ENCODE measurements at regions not wholly inside any gene's neighbourhood (a gene's known extent, or its start where the extent isn't known, plus 50 kb on each side); places are given as distances from the start of the nearest gene placed in this dataset.

DNA sequence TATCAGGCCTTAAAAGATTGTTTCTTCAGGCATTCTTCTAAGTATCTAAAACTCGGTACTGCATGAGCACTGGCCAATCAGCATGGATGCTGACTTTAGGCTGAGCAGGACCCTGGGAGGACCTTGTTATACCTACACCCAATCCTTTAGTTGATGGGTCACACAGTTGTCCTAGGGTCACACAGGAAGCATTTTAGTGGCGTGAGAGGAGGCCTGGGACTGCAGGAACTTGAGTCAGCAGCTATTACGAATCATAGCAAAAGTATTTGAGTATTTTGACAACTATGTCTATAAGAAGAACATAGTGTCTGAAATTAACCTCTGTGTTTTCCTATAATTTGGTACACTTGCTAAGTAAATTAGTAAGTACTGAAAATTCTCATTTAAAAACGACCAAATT, 741.4 kb downstream of the HACE1 start:
- H3K9ac ChIP-seq (ENCODE audit: insufficient read length, low read depth), result no peak overlapping the region
- no peak overlapping the region for H3K4me3 ChIP-seq (ENCODE audit: insufficient read length, low read depth)
- no peaks in the 10 kb centered on the region for H3K36me3 ChIP-seq (ENCODE audit: insufficient read depth, insufficient read length, low read length)
- no peak for DNase-seq (ENCODE audit: low read depth, low spot score)
- no peaks in the 10 kb centered on the region for H3K9me3 ChIP-seq (ENCODE audit: insufficient read depth, low read length)
- TF ChIP-seq SUZ12 (IDR thresholded peaks at IDR 0.05; ENCODE audit: extremely low read depth, insufficient read depth, insufficient read length) (no peak), YY1 (IDR thresholded peaks at IDR 0.05; ENCODE audit: insufficient read depth, insufficient read length) (no peak), ZNF274 (IDR thresholded peaks at IDR 0.05; ENCODE audit: low read depth, low read length) (no peak)
- no peaks in the 10 kb centered on the region for H3K4me1 ChIP-seq (ENCODE audit: insufficient read depth, insufficient read length)
- H3K27me3 ChIP-seq (ENCODE audit: insufficient read depth, insufficient read length), result no peaks in the 10 kb centered on the region

GRCh38 chr6:104109806-104110205, 749.9 kb downstream of the HACE1 start:
- no peak for DNase-seq (ENCODE audit: low read depth, low spot score)

DNA sequence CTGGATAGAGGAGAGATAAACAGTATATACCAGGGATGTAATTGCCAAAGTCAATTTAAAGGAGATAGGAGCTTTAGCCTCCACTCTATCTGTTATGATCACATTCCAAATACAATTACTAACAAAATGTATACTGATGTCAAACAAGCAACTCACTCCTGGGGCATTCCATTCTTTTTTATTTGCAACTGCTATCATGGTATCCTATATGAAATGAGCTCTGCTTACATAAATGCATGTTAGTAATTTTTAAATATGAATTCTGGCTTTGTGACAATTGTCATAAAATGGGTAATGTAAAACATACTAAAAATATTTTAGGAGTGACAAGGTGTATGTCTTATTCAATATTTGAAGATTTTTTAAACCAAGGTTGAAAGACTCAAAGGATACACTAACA, 751.1 kb downstream of the HACE1 start:
- no peak for DNase-seq (ENCODE audit: low read depth, low spot score)

More at GRCh38 chr6:104109806-104110205, 749.9 kb downstream of the HACE1 start:
- Histone ChIP-seq H3K4me3 (ENCODE audit: insufficient read length, low read depth) (no peak overlapping the region), H3K27me3 (ENCODE audit: insufficient read depth, insufficient read length) (no peaks in the 10 kb centered on the region), H3K9me3 (ENCODE audit: insufficient read depth, low read length) (no peaks in the 10 kb centered on the region), H3K9ac (ENCODE audit: insufficient read length, low read depth) (no peak overlapping the region), H3K4me1 (ENCODE audit: insufficient read depth, insufficient read length) (no peaks in the 10 kb centered on the region), H3K36me3 (ENCODE audit: insufficient read depth, insufficient read length, low read length) (no peaks in the 10 kb centered on the region)
- TF ChIP-seq YY1 (IDR thresholded peaks at IDR 0.05; ENCODE audit: insufficient read depth, insufficient read length) (no peak), ZNF274 (IDR thresholded peaks at IDR 0.05; ENCODE audit: low read depth, low read length) (no peak), SUZ12 (IDR thresholded peaks at IDR 0.05; ENCODE audit: extremely low read depth, insufficient read depth, insufficient read length) (no peak)

DNA sequence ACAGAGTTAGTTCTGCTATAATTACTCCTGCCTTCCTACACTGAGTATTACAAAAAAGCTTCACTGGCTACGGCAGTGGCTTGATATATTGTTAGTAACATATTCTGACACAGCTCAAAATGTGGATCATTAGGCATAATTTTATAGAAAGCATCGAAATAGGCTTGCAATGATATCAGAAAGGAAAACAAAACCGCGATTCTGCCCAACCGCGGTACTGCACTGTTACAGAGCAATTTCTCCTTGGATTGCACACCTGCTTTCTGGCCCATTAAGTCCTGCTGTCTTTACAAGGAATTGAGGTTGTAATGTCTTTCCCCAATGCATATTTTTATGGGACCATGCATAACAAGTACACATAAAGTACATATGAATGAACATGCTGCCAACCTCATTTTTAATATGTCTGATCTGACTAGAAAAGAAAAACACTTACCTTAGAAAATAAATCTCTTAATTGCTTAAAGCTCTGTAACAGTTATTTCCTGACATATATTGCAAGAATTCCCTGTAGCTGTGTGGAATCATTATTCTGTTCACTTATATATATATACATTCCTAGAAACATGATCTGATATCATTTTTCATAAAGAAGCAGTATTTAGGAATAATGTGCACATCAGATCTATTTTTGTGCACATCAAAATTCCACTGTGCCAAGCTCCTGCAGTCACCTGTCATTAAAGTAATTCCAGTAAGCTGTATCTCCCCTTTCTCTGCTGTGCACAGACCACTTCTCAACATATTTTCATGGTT, 763.9 kb downstream of the HACE1 start:
- Histone ChIP-seq H3K4me3 (ENCODE audit: insufficient read length, low read depth) (no peak overlapping the region), H3K27me3 (ENCODE audit: insufficient read depth, insufficient read length) (no peaks in the 10 kb centered on the region), H3K9ac (ENCODE audit: insufficient read length, low read depth) (no peak overlapping the region), H3K4me1 (ENCODE audit: insufficient read depth, insufficient read length) (no peaks in the 10 kb centered on the region), H3K9me3 (ENCODE audit: insufficient read depth, low read length) (no peaks in the 10 kb centered on the region), H3K36me3 (ENCODE audit: insufficient read depth, insufficient read length, low read length) (no peaks in the 10 kb centered on the region)
- TF ChIP-seq YY1 (IDR thresholded peaks at IDR 0.05; ENCODE audit: insufficient read depth, insufficient read length) (no peak), ZNF274 (IDR thresholded peaks at IDR 0.05; ENCODE audit: low read depth, low read length) (no peak), SUZ12 (IDR thresholded peaks at IDR 0.05; ENCODE audit: extremely low read depth, insufficient read depth, insufficient read length) (no peak)
- DNase-seq (ENCODE audit: low read depth, low spot score), result no peak

More for the DNA sequence above, 751.1 kb downstream of the HACE1 start:
- Histone ChIP-seq H3K9ac (ENCODE audit: insufficient read length, low read depth) (no peak overlapping the region), H3K27me3 (ENCODE audit: insufficient read depth, insufficient read length) (no peaks in the 10 kb centered on the region), H3K4me3 (ENCODE audit: insufficient read length, low read depth) (no peak overlapping the region), H3K4me1 (ENCODE audit: insufficient read depth, insufficient read length) (no peaks in the 10 kb centered on the region), H3K36me3 (ENCODE audit: insufficient read depth, insufficient read length, low read length) (no peaks in the 10 kb centered on the region), H3K9me3 (ENCODE audit: insufficient read depth, low read length) (no peaks in the 10 kb centered on the region)
- no peak for TF ChIP-seq SUZ12 (IDR thresholded peaks at IDR 0.05; ENCODE audit: extremely low read depth, insufficient read depth, insufficient read length)
- TF ChIP-seq ZNF274 (IDR thresholded peaks at IDR 0.05; ENCODE audit: low read depth, low read length), result no peak
- no peak for TF ChIP-seq YY1 (IDR thresholded peaks at IDR 0.05; ENCODE audit: insufficient read depth, insufficient read length)

- no peaks in the 10 kb centered on the region for H3K27me3 ChIP-seq (ENCODE audit: insufficient read depth, insufficient read length)
- TF ChIP-seq SUZ12 (IDR thresholded peaks at IDR 0.05; ENCODE audit: extremely low read depth, insufficient read depth, insufficient read length), result no peak
- no peak for TF ChIP-seq ZNF274 (IDR thresholded peaks at IDR 0.05; ENCODE audit: low read depth, low read length)
- no peak for TF ChIP-seq YY1 (IDR thresholded peaks at IDR 0.05; ENCODE audit: insufficient read depth, insufficient read length)
Measured at GRCh38 chr6:104087765-104088164, 772.0 kb downstream of the HACE1 start.

DNA sequence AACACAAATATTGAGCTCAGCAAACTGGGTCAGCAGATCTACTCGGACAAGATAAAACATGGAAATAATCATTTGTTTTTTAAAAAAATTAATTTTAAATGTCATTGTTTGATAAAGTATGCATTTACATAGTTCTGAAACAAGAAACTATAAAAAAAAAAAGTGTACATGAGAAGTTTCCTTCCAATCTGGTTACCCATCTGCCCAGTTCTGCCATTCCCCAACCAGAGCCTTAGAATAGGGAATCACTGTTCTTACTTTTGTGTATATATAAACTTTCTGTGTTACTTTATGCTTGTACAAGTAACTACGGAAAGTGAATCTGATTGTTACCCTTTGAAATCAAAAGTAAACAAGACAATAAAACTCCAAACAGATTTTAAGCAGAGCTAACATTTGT, 791.4 kb downstream of the HACE1 start:
- TF ChIP-seq SUZ12 (IDR thresholded peaks at IDR 0.05; ENCODE audit: extremely low read depth, insufficient read depth, insufficient read length) (no peak), ZNF274 (IDR thresholded peaks at IDR 0.05; ENCODE audit: low read depth, low read length) (no peak), YY1 (IDR thresholded peaks at IDR 0.05; ENCODE audit: insufficient read depth, insufficient read length) (no peak)
- no peak overlapping the region for H3K9ac ChIP-seq (ENCODE audit: insufficient read length, low read depth)
- no peak overlapping the region for H3K4me3 ChIP-seq (ENCODE audit: insufficient read length, low read depth)
- no peaks in the 10 kb centered on the region for H3K4me1 ChIP-seq (ENCODE audit: insufficient read depth, insufficient read length)
- no peaks in the 10 kb centered on the region for H3K9me3 ChIP-seq (ENCODE audit: insufficient read depth, low read length)
- H3K36me3 ChIP-seq (ENCODE audit: insufficient read depth, insufficient read length, low read length), result no peaks in the 10 kb centered on the region
- DNase-seq (ENCODE audit: low read depth, low spot score), result no peak
- no peaks in the 10 kb centered on the region for H3K27me3 ChIP-seq (ENCODE audit: insufficient read depth, insufficient read length)

More at GRCh38 chr6:104087765-104088164, 772.0 kb downstream of the HACE1 start:
- Histone ChIP-seq H3K4me3 (ENCODE audit: insufficient read length, low read depth) (no peak overlapping the region), H3K9me3 (ENCODE audit: insufficient read depth, low read length) (no peaks in the 10 kb centered on the region), H3K9ac (ENCODE audit: insufficient read length, low read depth) (no peak overlapping the region), H3K36me3 (ENCODE audit: insufficient read depth, insufficient read length, low read length) (no peaks in the 10 kb centered on the region), H3K4me1 (ENCODE audit: insufficient read depth, insufficient read length) (no peaks in the 10 kb centered on the region)
- DNase-seq (ENCODE audit: low read depth, low spot score), result no peak

DNA sequence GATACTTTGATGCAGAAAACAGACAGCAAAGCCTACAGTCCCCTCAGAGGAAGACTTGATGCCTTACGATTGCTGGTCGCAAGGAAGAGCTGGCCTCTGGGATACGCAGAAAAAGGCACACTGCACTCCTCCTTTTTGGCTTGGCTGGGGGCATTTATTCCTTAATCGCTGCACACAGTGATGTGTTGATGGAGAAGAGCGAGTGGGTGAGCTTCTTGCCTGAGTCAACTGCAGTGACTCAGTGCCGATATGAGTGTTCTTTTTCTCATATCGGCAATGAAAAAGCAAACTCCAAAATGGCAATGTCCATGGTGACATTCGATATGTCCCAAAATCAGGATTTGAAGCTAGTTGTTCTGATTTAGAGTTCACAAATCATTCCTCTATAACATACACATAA, 794.8 kb downstream of the HACE1 start:
- Histone ChIP-seq H3K36me3 (ENCODE audit: insufficient read depth, insufficient read length, low read length) (no peaks in the 10 kb centered on the region), H3K27me3 (ENCODE audit: insufficient read depth, insufficient read length) (no peaks in the 10 kb centered on the region), H3K9me3 (ENCODE audit: insufficient read depth, low read length) (no peaks in the 10 kb centered on the region), H3K4me1 (ENCODE audit: insufficient read depth, insufficient read length) (no peaks in the 10 kb centered on the region), H3K9ac (ENCODE audit: insufficient read length, low read depth) (no peak overlapping the region), H3K4me3 (ENCODE audit: insufficient read length, low read depth) (no peak overlapping the region)
- TF ChIP-seq SUZ12 (IDR thresholded peaks at IDR 0.05; ENCODE audit: extremely low read depth, insufficient read depth, insufficient read length), result no peak
- no peak for TF ChIP-seq ZNF274 (IDR thresholded peaks at IDR 0.05; ENCODE audit: low read depth, low read length)
- no peak for TF ChIP-seq YY1 (IDR thresholded peaks at IDR 0.05; ENCODE audit: insufficient read depth, insufficient read length)
- no peak for DNase-seq (ENCODE audit: low read depth, low spot score)
